HG03565 (cell line): ENCODE measurements at regions not wholly inside any gene's neighbourhood (a gene's known extent, or its start where the extent isn't known, plus 50 kb on each side); places are given as distances from the start of the nearest gene placed in this dataset.

Experiments used
- ATAC-seq: cut with Tn5 transposase; IDR thresholded peaks from one replicate; pipeline ENCODE4 v1.9.1; 2021; ENCODE audit warnings: mild to moderate bottlenecking, moderate library complexity; ENCODE audit not compliant: unreplicated experiment

DNA sequence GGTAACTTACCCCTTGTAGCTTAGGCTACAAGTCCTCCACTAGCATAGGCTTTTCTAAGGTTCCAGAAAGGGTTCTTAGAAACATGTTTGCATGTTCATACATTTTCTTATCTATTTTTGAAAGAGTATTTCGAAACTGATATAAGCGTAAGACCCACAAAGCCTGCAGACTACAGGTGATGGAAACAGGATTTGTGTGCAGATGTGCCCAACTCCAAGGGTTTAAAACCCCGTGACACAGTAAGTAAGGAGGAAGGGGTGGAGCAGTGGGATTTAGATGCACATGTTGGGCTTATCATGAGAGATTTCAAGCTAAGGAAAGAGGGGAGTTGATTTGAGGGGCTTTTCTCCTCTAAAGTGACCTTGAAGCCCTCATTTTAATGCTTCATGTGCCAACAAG, 164.7 kb downstream of the LTN1 start:
- no peak for ATAC-seq

DNA sequence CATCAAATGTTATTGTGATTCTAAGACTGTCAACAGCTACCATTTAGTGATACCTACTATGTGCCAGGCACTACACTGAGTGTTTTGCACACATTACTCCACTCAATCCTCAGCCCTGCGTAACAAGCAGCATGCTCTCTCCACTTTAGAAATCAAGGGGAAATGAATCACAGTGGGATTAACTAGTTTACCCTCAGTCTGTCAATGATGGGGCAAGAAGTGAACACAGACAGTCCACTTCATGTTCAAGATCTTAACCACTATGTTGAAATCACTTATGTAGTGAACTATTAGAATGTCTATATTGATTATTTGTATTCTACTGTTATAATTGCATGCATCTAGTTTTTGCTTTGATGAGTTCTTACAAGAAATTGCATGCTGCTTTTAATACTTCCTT, 165.3 kb downstream of the LTN1 start:
- no peak for ATAC-seq

DNA sequence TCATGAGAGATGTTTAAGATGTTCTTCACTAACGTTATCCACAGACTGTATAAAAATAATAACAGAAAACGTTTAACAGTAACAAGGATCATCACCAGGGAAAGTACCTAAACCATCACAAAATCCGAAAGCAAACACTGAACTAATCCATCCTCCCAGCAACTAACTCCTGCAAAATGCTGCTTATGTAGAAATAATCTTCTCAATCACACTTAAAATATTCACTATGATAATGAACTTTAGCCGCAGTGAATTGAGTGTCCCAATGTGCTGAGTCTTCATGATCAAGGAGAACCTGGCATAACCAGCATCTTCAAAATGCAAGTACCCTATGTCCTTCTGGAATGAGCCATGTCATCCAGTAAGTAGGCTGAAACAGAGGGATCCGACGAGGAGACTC, 166.1 kb downstream of the LTN1 start:
- no peak for ATAC-seq

DNA sequence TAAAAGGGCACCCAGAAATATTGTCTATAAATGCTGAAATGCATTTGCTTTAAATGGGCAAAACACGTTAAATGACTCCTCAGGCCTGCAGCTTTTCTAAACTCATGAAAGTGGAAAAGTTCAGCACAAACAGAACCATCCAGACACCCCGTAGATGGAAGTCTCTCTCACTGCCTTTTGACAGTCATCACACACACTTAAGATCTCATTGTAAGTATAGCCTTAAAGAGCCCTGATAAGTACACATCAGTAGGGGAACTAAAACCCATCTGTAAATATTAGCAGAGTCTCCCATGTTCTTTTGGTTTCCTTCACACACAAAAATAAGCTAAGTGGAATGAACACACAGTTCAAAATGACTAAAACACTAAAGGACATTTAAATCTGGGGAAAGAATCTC, 166.7 kb downstream of the LTN1 start:
- no peak for ATAC-seq

DNA sequence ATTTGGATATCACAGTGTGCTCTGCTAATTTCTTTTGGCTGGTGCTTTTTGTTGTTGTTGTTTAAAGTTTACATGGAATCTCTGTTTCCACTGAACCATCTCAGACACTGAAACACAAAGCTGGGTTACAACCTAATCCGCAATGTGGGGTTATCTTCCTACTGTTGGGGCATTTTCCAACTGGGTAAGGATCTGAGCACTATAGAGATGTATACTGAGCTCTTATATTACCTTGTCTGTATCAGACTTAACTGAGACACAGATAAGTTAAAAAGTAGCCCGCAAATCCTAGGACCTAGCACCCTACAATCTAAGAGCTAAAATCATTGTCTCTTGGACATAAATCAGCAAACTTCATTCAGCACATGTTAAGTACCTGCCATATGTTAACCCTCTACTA, 169.2 kb downstream of the LTN1 start:
- ATAC-seq = no peak

DNA sequence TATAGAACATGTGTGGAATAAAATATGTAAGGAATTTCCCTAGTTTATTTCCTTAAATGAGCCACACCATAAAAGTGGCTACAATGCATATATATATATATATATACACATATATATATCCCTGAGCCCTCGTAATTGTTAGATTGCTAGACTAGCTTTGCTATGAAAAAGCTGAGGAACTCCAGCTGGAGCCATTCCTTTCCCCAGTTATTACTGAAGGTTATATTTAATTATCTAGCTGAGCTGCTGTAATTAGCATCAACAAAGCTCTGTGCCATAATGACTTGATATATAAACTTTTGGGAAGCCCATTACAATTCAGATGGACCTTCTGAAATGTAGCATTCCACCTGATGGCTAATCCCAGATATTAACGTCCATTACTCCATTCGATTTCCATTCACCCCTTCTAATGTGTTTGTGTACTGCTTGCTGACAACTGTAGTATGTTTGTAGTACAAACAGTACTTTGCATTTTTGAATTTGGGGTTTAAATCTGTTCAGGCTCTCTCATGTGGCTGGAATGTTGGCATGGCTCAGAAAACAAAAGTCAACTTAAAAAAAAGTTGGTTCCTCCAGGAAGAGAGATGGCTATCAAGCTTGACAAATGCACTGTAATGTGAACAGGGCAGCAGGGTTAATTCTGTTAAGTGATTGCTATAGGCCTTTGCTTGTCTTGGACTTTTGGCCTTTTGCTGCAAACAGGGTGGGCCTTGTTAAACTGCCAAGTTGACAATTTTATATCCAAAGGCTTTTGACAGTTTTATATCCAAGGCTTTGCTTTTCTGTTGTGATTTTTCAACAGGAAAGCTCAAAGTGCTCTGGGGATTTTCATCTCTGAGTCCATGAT, 170.0 kb downstream of the LTN1 start:
- no peak for ATAC-seq

DNA sequence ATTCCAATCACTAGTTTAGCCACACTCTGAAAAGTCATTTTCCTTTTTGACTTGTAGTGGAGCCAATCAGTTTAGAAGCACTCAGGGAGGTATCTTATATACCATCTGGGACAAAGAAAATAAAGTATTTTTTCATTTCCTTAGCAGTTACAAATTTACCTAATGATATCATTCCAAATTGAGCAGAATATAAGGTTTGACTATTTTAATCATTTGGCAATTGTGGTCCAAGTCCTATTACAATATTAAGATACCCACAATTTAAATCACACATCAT, 170.6 kb downstream of the LTN1 start:
- ATAC-seq = no peak

DNA sequence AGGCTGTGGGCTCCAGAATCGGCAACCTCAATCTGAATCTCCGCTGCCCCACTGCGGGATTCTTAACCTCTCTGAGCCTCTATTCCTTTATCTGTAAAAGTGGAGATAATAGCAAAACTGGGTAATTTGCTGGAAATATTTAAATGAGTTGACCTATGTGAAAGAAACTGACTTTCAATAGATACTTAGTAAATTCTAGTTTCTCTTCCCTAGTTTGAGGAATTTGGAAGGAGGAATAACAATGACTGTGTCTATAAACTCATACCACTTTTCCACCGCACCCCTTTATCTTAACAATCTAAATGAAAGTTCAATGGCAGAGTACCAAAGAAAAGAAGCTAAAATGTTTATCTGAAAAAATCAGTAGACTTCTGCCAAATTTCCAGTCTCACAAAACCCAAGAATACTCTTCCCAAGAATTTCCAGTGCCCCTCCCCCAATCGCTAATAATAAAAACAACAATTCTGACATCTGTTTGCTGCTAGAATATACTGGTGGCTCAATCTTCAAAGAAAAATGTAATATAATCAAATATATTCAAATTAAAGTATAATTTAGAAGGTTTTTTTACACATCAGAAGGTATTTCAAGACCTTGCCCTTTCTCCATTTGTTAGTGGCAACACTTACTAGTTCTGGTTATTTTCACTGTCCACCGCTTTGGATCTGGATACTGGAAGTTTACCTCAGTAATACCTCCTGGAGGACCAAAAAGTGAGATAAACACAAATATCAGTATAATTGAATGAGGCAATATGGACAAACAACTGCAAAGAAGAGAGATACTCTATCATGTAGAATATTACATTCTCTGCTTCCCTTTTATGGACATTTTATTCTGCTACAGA, 171.2 kb downstream of the LTN1 start:
- ATAC-seq = no peak

DNA sequence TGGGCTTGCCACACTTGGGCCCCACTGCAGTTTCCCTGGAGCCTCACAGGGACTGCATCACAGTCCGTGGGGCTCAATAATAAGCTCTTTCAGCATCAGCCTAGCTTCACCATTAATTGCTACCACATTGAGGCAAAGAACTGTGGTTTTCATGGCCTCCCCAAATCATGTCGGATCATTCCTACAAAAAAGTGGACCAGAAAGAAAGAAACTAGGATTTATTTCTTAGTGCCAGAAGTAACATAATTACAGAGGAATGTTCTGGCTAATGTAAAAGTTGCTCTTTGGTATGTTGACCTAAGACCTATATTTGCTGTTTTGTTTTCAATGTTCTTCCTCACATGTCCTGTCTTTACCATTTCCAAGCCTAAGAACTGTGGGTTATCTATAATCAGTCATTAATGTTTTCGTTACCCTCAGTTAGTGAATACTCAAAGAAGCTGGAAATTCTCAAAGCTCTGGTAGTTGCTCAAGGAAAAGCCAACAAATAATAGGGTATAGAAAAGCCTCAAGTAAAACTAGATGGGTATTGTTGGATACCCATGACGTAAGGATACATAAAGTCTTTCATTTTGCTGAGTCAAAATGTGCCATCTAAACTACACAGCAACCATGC, 173.9 kb downstream of the LTN1 start:
- no peak for ATAC-seq

DNA sequence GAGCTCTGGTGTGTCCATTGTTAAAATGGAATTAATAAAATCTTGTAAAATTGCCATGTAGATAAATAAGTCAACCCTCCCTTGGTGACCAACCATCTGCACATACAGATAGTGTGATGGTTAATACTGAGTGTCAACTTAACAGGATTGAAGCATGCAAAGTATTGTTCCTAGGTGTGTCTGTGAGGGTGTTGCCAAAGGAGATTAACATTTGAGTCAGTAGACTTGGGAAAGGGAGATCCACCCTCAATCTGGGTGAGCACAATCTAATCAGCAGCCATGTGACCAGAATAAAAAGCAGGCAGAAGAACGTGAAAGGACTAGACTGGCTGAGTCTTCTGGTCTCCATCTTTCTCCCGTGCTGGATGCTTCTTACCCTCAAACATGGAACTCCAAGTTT, 174.8 kb downstream of the LTN1 start:
- ATAC-seq = no peak

DNA sequence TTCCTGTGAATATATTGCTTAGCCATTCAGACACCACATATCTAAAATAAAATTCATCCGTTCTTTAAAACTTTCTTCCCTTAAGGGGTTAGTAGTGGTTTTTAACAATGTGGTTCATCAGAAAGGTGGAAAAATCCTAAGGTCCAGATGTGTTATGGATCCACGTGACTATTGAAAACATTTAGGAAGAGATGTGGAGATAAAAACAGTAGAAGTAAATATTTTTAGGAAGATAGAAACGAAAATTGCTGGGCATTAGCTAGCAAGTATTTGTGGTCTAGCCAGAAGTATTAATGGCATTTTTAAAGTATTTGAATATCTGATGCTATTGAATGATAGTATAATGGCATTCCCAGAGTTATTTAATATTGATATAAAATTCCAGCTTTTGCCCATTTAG, 180.8 kb downstream of the LTN1 start:
- no peak for ATAC-seq

DNA sequence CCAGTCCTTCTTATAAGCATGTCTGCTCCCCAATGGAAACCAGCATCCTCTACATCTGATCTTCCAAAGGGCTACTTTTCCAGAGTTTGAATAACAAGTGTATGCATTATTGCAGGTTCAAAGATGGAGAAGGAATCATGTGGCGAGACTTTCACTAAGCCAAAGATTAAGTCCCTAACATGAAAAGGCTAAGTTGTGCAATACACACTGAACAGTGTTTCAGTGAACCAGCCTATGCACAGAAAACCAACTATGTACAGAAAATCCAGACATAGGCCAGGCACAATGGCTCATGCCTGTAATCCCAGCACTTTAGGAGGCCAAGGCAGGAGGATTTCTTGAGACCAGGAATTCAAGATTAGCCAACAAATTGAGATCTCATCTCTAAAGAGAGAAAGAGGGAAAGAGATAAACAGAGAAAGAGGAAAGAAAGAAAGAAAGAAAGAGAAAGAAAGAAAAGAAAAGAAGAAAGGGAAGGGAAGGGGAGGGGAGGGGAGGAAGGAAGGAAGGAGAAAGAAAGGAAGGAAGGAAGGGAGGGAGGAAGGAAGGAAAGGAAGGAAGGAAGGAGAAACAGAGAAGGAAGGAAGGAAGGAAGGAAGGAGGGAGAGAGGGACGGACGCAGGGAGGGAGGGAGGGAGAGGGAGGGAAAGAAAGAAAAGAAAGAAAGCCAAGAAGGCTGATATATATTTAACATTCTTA, 181.7 kb downstream of the LTN1 start:
- ATAC-seq = no peak

DNA sequence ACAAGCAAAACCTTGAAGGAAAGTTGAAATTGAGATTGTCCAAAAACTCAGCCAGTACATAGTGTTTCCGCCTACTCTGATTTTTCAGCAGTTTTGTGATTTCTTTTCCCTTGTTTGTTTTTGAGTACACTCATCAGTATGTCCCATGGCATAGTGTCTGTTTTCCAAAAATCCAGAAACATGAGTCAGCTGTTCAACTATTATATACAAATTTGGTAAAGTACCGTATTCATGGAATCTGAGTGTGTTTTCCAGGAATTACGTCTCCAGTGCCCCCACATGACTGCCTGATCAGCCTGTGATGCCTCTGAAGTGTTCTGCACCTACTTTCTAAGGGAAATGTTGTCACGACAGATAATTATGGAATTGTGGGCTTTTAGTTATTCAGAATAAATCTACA, 186.8 kb downstream of the LTN1 start:
- ATAC-seq = no peak

DNA sequence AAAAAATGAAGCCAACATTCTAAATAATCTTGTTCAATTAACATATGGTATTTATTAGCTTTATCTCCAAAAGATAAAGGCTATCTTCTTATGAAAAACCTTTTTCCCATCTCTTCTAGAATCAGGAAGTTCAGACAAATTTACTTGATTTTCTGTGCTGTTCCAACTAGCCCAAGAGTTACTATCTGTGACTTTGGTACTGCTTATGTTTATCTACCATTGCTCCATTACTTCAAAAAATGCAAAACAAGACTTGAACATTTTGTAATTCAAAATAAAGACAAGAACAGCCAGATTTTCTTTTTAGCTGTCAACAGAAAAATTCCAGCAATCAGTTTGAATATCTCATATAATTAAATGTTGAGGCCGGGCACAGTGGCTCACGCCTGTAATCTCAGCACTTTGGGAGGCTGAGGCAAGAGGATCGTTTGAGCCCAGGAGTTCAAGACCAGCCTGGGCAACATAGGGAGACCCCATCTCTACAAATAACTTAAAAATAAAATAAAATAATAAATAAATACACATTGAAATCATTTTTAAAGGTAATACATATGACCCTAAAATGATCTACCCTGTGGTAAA, 188.5 kb downstream of the LTN1 start:
- no peak for ATAC-seq

DNA sequence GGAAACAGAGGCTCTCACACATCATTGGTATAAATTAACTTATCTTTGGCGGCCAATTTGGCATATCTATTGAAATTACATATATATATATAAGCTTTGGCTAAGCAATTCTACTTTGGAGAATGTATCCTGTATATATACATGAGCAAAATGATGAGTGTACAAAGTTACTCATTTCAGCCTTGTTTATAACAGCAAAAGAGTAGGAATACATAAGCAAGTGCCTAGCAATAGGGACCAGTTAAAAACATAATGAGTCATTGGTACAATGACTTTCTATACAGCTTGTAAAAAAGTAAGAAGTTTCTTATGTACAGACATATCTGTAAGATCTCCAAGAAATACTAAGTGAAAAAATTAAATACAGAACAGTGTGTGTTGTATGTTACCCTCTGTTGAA, 190.8 kb downstream of the LTN1 start:
- no peak for ATAC-seq

DNA sequence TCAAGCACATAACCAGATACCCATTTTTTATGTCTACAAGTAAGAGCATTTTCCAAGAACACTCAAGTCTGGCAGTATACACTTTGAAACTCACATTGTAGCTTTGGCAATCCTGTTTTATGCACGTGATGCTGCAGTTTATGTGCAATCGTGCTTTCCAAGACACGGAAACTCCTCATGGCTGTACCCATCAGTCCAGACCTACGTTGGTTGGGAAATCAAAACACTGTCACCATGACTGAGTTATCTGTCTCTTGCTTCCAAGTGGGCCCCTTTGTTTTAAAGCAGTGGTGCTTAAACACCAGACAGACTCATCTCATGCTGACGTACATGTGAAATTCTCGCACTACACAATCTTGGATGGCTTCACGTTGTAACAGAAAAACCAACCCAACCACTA, 192.8 kb downstream of the LTN1 start:
- ATAC-seq = no peak

DNA sequence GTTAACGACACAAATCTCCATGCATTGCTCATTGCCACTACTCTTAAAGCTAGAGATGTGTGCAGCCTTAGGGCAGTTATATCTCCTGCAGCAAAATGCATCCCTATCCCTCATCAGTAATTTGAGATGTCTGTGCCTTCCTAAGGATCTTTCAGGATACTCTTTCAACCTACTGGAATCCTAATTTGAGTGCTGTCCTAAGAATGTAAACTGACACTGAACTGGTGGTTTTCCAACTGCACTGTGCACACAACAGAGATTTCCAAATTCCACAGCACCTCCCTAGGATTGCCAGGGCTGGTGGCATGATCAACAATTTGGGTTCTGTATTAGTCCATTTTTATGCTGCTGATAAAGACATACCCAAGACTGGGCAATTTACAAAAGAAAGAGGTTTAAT, 193.9 kb downstream of the LTN1 start:
- ATAC-seq = no peak

DNA sequence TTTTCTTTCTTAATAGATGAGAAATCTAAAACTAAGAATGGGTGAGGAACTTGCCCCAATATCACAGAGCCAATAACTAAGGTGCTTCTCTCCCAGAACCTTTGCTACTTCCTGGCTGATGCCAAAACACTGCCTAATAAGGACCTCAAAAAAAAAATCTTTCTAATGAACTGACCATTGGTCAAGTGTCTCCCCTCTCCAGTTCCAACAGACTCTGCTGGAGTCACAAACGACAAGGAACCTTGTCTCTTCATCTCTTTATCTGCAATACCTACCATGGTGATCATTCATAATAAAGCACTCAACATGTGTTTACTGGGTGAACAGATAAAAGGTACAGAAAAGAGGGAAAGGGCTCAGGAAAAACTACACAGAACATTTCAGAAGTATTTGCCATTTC, 197.4 kb downstream of the LTN1 start:
- ATAC-seq = no peak

DNA sequence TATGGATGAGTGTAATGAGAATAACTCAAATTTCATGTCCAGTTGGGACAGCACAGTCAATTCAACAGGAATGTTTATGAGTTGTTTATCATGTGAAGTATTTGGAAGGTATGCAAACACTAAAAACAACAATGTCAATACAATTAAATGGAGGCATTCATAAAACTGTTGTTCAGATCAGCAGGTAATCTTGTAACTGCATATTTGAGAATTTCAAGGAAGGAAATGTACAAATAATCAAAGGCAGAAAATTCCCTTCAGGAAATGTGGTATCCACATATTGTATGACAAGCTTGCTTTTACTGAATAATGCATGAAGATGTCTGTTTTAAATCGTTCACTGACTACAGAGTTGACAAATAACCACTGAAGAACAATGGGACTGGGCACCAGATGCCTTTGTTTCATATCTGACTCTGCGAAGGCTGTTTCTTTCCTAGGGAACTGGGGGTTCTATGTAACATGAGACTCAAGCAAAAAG, 198.3 kb downstream of the LTN1 start:
- ATAC-seq = no peak

DNA sequence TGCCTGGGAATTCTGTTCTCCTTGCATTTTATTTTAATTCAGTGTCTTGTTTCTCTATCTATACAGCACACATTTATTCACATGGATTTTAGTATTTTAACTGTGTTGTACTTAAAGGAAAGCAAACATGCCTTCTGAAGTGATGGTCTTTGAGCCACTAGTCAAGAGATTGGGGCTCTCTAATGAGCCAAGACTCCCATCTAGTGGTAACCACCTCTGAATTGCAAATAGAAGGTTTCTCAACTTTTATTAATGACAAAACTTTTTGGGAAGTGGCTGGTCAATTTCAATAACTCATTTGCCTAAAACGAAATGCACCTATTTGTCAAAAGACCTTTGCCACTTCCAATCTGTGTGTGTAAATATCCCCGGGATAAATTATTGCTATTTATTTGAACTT, 199.6 kb downstream of the LTN1 start:
- no peak for ATAC-seq
